GM18507 (cell line): ENCODE measurements at regions not wholly inside any gene's neighbourhood (a gene's known extent, or its start where the extent isn't known, plus 50 kb on each side); places are given as distances from the start of the nearest gene placed in this dataset.

ENCODE experiments used
- DNase-seq: peaks from one replicate; pipeline ENCODE4 v3.0.0; 2011; ENCODE audit warnings: low read depth; ENCODE audit not compliant: insufficient read length; ENCODE audit errors: extremely low spot score
- FAIRE-seq: peaks from 2 replicates; lab custom pipeline; 2011; peaks lifted over from hg19 to GRCh38; lab: Jason Lieb, UNC

DNA sequence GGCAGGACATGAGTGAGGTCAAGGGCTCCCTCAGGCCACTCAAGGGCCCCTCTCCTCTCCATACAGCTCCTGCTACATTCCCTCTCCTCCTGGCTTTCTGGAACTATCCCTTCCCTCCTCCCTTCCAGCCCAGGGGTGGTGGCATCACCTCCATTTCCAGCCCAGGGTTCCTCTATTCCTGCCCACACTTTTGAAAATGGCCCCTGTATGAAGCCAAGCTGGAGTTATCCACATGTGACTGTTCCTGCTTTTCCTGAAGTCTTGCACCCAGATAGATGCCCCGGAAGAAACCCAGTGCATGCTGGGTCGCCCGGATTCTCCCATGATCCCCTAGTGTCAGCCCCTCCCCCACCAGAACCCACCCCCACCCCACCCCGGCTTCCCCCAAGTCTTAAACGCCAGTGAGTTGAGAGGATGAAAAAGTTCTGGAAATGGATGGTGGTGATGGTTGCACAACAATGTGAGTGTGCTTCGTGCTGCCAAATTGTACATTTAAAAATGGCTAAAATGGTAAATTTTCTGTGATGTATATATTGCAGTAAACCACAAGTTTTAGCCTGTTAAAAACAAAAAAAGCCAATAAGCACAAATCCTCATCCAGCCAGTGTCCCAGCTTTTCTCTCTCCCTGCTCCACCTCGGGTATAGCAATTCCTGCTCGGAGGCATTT lies 136.9 kb downstream of the SCARB1 start:
- FAIRE-seq (no peak), DNase-seq (no peak)

GRCh38 chr12:124725597-124726237 lies 137.9 kb downstream of the SCARB1 start:
- DNase-seq (no peak), FAIRE-seq (no peak)

DNA sequence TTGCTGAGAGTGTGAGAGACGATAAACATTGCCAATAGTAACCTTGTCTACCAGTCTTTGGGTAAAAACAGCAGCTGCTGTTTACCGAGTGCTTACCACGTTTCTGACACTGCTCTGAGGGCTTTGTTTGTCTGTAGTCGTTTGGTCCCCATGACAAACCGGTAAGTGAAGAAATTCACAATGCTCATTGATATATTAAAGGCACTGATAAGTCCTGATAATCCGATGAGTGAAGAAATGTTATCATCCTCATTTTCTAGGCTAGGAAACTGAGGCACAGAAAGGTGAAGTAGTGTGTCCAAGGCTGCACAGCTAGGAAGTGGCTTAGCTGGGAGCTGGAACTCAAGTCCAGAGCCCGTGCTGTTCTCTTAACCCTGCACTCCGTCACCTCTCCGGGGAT lies 138.6 kb downstream of the SCARB1 start:
- DNase-seq (no peak), FAIRE-seq (no peak)

DNA sequence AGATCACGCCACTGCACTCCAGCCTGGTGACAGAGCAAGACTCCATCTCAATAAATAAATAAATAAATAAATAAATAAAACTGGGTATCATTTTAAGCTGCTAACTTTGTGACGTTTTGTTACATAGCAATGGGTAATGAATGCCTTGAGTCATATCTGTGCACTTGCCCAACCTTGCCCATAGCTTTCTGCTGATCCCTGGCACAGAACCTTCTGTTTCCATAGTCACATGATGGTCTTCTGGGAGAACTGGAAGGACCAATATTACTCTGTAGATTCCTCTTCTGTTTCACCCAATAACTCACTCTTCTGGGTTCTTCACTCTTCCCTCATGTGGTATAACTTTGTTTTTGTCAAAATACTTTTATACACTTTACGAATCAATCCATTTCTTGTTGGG lies 140.8 kb downstream of the SCARB1 start:
- FAIRE-seq, result no peak
- DNase-seq, result no peak

DNA sequence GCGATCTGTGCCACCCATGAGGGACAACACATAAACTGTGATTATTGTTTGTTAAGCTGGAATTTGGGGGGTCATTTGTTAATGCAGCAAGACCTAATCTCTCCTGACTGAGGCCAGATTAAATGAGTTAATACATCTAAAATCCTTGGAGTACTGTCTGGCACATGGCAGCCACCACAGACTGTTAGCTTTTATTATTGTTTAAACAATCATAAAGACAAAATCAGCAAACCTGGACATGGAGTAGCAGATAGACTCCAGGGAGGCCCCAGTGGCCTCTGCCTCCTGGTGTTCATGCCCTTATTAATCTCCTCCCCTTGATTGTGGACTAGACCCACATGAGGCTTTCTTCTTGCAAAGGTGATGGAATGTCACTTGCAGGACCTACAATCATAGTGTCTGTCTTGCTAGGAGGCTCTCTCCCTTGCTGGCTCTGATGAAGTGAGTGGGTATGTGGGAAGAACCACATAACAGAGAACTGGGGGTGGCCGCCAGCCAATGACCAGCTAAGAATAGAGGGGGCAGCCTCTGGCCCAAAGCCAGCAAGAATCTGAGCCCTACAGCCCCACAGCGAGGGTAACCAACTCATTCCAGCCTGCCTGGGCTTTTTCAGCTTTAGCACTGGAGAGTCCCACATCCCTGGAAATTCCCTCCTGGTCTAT lies 142.0 kb downstream of the SCARB1 start:
- FAIRE-seq, result no peak
- no peak for DNase-seq

GRCh38 chr12:124720681-124721500 lies 142.8 kb downstream of the SCARB1 start:
- DNase-seq, result no peak
- FAIRE-seq, result no peak

DNA sequence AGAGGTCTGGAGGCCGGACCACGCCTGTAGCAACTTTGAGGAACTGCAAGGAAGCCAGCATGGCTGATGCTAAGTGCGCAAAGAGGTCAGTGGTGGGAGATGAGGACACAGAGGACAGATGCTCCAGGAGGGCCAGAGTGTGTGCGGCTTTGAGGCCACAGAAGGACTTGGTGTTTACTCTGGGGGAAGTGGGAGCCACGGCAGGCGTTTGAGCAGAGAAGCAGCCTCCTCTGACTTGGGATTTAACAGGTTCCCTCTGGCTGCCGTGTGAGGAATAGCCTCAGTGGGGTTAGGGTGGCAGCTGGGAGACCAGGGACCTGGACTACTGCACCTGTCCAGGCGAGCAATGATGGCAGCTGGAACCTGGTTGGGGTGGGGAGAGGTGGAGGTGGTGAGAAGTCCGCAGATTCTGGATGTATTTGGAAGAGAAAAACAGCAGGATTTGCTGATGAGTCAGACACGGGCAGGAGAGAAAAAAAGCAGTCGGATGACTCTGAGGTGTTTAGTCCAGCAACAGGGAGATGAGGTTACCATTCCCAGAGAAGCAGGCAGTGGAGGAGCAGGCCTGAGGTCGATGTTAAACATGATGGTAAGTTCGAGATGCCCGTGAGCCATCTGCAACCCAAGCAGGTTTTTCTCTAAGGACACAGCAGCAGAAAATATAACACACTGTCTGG lies 143.5 kb downstream of the SCARB1 start:
- no peak for FAIRE-seq
- no peak for DNase-seq

DNA sequence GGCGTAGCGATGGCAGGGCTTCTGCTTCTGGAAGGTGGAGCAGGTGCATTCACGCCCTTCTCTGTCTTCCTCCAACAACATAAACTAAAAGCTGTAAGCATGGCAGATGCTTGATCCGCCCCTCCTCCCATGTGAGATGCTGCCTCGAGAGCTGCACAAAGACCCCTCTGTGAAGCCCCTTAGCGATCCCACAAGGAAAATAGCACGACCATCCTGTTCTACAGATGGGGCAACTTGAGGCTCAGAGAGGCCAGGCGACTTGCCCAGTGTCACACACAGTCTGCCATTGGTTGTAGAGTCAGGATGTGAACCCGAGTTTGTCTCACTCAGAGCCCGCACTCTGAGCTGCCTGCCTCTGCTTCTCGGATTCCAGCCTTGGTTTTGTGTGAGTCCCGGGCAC lies 144.4 kb downstream of the SCARB1 start:
- FAIRE-seq, result no peak
- DNase-seq, result no peak

GRCh38 chr12:124718458-124718857 lies 145.2 kb downstream of the SCARB1 start:
- DNase-seq (no peak), FAIRE-seq (no peak)

DNA sequence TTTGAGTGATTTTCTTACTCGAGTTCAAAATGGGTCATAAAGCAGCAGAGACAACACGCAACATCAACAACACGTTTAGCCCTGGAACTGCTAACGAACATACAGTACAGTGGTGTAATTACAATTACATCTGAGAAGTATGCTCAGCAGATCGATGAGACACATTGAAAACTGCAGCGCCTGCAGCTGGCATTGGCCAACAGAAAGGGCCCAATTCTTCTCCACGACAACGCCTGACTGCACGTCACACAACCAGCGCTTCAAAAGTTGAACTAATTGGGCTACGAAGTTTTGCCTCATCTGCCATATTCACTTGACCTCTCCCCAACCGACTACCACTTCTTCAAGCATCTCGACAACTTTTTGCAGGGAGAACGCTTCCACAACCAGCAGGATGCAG lies 145.6 kb downstream of the SCARB1 start:
- FAIRE-seq (no peak), DNase-seq (no peak)

GRCh38 chr12:124717318-124717717 lies 146.3 kb downstream of the SCARB1 start:
- DNase-seq, result no peak
- FAIRE-seq, result no peak

GRCh38 chr12:124716208-124717130 lies 147.2 kb downstream of the SCARB1 start:
- FAIRE-seq, result no peak
- no peak for DNase-seq

- DNase-seq, result no peak
These were observed 147.9 kb upstream of the NCOR2 start for GRCh38 chr12:124715121-124715990.

DNA sequence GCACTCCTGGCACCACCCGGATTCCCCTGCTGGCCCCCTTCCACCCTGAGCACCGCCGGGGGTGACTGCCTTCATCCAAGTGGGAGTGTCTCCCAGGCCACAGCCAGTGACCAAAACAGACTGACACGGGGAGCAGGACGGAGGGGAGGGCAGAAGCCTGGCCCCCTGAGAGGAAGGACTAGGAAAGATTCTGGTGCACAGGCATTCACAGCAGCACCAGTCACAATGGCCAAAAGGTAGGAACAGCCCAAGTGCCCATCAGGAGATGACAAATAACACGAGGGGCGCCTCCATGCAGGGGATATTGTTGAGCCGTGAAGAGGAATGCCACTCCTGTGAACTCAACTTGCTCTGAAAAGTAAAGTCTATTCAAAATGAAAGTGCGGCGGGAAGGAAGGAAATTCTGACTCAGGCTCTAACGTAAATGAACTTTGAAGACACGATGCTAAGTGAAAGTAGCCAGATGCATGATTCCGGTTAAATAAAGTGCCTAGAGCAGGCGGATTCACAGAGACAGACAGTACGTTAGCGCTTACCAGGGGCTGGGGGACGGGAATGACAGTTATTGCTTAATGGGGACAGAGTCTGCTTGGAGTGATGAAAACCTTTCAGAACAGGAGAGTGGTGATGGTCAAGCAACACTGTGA lies 146.1 kb upstream of the NCOR2 start:
- DNase-seq, result peak; percentile 38

More at GRCh38 chr12:124715121-124715990, 147.9 kb upstream of the NCOR2 start:
- no peak for FAIRE-seq

GRCh38 chr12:124713041-124713435 lies 145.6 kb upstream of the NCOR2 start:
- peak; percentile 52 for FAIRE-seq
- DNase-seq, result no peak

More for the DNA sequence above, 146.1 kb upstream of the NCOR2 start:
- FAIRE-seq, result peak; percentile 99

DNA sequence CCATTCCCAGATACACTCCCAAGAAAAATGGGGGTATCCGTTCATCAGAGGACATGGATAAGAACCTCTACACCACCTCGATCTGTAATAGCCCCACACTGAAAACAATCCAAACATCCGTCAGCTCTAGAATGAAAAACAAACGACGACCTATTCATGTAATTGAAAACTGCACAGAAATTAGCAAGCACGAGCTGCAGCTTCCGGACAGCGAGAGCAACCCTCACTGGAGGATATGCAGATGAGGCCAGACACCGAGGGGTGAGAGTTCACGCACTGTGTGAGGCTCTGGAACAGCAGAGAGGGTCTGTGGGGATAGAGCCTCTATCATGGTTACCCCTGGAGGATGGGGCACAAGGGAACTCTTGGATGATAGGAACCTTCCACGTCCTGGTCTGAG lies 143.9 kb upstream of the NCOR2 start:
- FAIRE-seq (no peak), DNase-seq (no peak)
